HUES6 (cell line): ENCODE measurements at regions not wholly inside any gene's neighbourhood (a gene's known extent, or its start where the extent isn't known, plus 50 kb on each side); places are given as distances from the start of the nearest gene placed in this dataset.

ENCODE experiments used
- H3K27ac ChIP-seq: 2 replicates; pipeline ENCODE4 v1.7.0; 2013; ENCODE audit warnings: low read depth, mild to moderate bottlenecking, low read length, inconsistent platforms
- H3K27me3 ChIP-seq: 2 replicates; pipeline ENCODE4 v1.6.1; 2013; ENCODE audit warnings: low read length; ENCODE audit not compliant: control insufficient read depth, insufficient read depth
- H3K36me3 ChIP-seq: 2 replicates; pipeline ENCODE4 v1.6.1; 2013; ENCODE audit warnings: low read length; ENCODE audit not compliant: control insufficient read depth, insufficient read depth
- H3K4me1 ChIP-seq: 2 replicates; pipeline ENCODE4 v1.6.1; 2013; ENCODE audit warnings: low read length; ENCODE audit not compliant: control insufficient read depth, insufficient read depth
- H3K4me3 ChIP-seq: 2 replicates; pipeline ENCODE4 v1.5.1; 2013; ENCODE audit warnings: low read depth, low read length
- H3K9ac ChIP-seq: one replicate; pipeline ENCODE4 v1.6.1; 2013; ENCODE audit warnings: mild to moderate bottlenecking, low read length
- H3K9me3 ChIP-seq: 2 replicates; pipeline ENCODE4 v1.6.1; 2013; ENCODE audit warnings: low read depth, low read length; ENCODE audit not compliant: control insufficient read depth, insufficient read depth

DNA sequence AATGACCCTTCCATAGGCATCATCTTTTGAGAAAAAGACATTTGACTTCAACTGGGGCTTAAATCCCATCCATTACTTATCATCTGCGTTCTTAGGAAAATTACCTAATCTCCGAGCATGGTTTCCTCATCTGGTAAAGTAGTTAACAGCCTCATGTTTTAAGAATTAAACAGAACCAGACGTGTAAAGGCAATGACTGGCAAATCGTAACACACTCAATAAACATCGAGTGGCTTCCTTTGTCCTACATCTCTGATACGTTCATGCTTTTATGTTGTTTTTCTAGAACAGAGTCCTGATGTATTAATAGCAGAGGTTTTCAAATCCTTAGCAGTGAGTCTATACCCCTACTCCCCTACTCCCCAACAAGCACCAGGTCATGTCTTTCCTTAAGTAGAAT is 189.7 kb upstream of the RGS6 start:
- H3K9me3 ChIP-seq = peaks cover 9% of the 10 kb centered on the region; the same call in 1 of the 2 replicates
- H3K4me1 ChIP-seq = 0 out of 2 replicates have a peak, but pooled peaks cover 4% of the 10 kb centered on the region
- no peak overlapping the region for H3K27ac ChIP-seq
- H3K27me3 ChIP-seq = no peaks in the 10 kb centered on the region
- no peak overlapping the region for H3K9ac ChIP-seq
- peaks cover 3% of the 10 kb centered on the region; the same call in 1 of the 2 replicates for H3K36me3 ChIP-seq
- H3K4me3 ChIP-seq = no peak overlapping the region

DNA sequence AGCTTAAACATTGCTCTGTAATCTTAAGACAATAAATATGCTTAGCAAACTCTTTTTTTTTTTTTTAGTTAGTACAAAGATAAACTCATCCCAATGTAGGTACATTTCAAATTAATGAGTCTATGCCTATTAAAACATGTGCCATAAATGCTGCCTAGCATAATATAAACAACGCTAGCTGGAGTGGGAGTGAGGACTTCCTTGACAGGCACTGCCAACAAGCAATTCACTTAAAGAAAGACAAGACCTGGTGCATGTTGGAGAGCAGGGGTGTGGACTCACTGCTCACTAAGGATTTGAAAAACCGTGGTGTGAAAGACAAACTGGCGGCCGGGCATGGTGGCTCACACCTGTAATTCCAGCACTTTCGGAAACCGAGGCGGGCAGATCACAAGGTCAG is 187.2 kb upstream of the RGS6 start:
- H3K9ac ChIP-seq = no peak overlapping the region
- H3K27me3 ChIP-seq = no peaks in the 10 kb centered on the region

DNA sequence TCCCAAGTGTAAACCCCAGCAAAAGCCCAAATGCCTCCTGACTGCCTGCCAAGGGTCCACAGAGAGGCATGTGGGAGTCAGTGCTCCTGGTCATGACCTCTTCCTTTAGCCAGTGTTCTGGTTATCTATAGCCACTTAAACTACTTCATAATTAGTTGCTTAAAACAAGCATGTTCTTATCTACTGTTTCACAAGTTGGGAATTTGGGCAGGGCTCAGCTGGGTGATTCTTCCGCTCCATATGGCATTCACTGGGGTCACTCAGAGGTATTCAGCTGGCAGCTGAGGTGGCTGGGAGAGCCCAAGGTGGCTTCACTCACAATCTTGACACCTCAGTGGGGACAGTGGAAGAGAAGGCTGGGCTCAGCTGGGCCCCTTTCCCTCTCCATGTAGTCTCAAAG is 184.0 kb upstream of the RGS6 start:
- Histone ChIP-seq H3K9ac (no peak overlapping the region), H3K27ac (no peak overlapping the region), H3K36me3 (no peaks in the 10 kb centered on the region), H3K9me3 (peaks cover 30% of the 10 kb centered on the region), H3K27me3 (no peaks in the 10 kb centered on the region), H3K4me3 (no peak overlapping the region), H3K4me1 (0 out of 2 replicates have a peak, but pooled peaks cover 4% of the 10 kb centered on the region)

More for the DNA sequence above, 187.2 kb upstream of the RGS6 start:
- no peaks in the 10 kb centered on the region for H3K4me1 ChIP-seq
- H3K27ac ChIP-seq = no peak overlapping the region
- H3K36me3 ChIP-seq = no peaks in the 10 kb centered on the region
- H3K4me3 ChIP-seq = no peak overlapping the region
- peaks cover 30% of the 10 kb centered on the region for H3K9me3 ChIP-seq

DNA sequence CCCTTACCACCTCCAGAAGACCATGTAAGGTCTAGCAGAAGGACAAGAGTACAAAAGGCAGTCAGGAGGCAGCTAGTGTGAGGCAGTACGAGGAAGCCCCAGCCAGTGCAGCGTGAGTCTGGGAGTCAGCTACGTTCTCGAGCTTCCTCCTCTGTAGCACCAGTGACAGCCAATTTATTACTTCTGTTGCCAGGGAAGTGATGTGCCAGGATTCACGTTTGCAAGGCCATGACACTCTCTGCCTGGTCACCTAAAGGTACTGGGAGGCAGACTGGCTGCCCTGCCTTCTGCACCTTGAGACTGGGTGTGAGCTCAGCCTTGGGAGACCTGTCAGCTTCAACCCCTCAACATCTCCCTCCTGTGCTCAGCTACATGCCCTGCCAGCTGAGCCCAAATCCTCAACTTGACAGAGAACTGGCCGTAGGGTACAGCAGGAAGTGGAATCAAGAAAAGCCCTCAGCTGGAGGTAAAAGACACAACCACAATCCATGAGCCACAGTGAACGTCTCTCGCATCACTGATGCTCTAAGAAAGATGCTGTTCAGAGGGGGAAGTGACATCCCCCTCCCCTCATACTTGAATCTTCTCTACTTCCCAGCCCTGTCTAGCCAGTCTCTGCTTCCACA is 182.5 kb upstream of the RGS6 start:
- Histone ChIP-seq H3K9me3 (peaks cover 30% of the 10 kb centered on the region), H3K36me3 (no peaks in the 10 kb centered on the region), H3K9ac (no peak overlapping the region), H3K4me1 (peaks cover 12% of the 10 kb centered on the region; the same call in 1 of the 2 replicates), H3K27me3 (no peaks in the 10 kb centered on the region), H3K27ac (no peak overlapping the region), H3K4me3 (no peak overlapping the region)

DNA sequence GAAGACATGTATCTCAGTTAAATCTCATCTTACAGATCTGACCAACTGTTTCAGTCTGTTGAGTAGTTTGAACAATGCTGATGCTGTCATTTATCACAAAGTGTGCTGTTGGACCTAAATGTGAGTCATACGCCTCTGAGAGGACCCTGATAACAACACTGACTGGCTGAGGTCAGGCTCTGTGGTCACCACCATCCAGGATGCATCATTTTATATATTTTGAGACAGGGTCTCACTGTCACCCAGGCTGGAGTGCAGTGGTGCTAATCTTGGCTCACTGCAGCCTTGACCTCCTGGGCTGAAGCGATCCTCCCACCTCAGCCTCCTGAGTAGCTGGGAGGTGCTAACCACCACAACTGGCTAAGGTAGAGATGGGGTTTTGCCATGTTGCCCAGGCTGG is 181.0 kb upstream of the RGS6 start:
- no peak overlapping the region for H3K4me3 ChIP-seq
- peaks cover 30% of the 10 kb centered on the region for H3K9me3 ChIP-seq
- no peak overlapping the region for H3K9ac ChIP-seq
- peaks cover 20% of the 10 kb centered on the region; the same call in 1 of the 2 replicates for H3K4me1 ChIP-seq
- H3K27ac ChIP-seq = no peak overlapping the region
- no peaks in the 10 kb centered on the region for H3K36me3 ChIP-seq
- no peaks in the 10 kb centered on the region for H3K27me3 ChIP-seq

DNA sequence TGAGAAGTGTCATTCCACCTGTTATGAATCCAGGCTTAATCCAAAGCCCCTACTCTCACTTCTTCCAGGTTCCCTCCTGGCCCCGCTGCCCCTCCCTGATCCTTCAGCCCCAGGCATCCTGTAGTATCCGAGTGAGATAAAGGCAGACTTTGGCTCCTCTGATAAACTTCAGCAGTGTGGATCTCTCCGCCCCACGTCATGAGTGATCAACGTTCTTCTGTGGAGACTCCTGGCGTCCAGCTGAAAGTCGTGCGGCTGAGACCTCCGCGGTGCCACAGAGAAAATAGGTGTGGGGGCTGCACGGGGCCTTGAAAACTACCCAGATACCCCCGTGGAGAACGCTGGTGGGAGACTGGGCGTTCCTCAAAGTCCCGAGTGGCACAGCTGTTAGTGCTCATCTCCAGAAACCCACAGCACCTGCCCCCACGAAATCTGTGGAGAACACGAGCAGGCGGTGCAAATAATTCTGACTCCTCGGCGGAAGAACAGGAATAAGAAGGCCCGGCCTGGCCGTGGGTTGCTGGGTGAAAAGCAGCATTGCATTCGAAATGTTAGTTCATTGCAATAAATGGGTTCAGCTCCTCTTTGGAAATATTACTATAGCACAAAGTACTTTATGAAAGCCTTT is 180.0 kb upstream of the RGS6 start:
- Histone ChIP-seq H3K27ac (no peak overlapping the region), H3K4me3 (no peak overlapping the region), H3K9ac (no peak overlapping the region), H3K9me3 (peaks cover 24% of the 10 kb centered on the region), H3K36me3 (no peaks in the 10 kb centered on the region), H3K27me3 (no peaks in the 10 kb centered on the region), H3K4me1 (peaks cover 20% of the 10 kb centered on the region; the same call in 1 of the 2 replicates)

DNA sequence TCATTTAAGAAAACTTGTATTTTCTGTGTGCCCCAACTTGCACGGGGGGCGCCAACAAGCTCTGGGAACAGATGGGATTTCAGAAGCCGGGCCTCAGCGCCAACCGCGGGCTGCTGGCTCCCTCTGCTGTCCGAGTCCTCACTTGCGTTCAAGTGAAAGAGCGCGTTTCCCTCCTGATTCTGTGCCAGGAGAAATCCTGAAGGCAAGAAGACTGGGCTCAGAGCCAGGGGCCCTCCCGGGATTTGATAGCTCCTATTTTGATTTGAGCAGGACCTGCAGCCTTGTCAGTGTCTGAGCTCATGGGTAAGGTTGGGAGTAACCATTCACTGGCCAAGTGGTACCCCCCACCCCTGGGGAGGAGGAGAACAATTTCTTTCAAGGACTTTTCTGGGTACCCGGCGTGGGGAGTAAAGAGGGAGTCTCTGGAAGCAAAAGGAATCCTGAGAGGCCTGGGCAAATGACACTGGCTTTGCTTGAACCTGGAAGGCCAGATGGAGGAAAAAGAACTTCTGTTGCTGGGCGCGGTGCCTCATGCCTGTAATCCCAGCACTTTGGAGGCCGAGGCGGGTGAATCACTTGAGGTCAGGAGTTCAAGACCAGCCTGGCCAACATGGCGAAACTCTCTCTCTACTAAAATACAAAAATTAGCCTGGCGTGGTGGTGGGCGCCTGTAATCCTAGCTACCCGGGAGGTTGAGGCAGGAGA is 179.0 kb upstream of the RGS6 start:
- H3K4me3 ChIP-seq = no peak overlapping the region
- H3K9ac ChIP-seq = no peak overlapping the region
- H3K27ac ChIP-seq = no peak overlapping the region

DNA sequence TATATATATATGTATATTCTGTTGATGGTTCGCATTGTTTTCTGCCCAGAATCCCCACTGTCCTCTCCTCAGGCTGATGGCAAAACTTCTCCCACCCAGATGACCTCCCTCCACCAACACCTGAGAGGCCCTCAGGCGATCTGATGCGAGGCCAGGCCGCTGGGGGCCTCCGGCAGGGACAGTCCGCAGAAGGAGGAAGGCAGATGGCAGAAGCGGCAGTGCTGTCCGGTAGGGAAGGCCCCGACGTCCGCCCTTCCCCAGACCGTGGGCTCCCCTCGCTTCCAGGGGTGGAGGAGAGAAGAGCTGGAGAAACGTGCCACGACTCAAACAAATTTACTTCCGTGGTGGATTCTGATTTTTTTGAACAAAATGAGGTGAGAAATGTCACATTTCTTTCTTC is 178.3 kb upstream of the RGS6 start:
- no peak overlapping the region for H3K4me3 ChIP-seq

More for the DNA sequence above, 179.0 kb upstream of the RGS6 start:
- no peaks in the 10 kb centered on the region for H3K27me3 ChIP-seq
- H3K36me3 ChIP-seq = no peaks in the 10 kb centered on the region
- peaks cover 20% of the 10 kb centered on the region; the same call in 1 of the 2 replicates for H3K4me1 ChIP-seq
- H3K9me3 ChIP-seq = peaks cover 14% of the 10 kb centered on the region

DNA sequence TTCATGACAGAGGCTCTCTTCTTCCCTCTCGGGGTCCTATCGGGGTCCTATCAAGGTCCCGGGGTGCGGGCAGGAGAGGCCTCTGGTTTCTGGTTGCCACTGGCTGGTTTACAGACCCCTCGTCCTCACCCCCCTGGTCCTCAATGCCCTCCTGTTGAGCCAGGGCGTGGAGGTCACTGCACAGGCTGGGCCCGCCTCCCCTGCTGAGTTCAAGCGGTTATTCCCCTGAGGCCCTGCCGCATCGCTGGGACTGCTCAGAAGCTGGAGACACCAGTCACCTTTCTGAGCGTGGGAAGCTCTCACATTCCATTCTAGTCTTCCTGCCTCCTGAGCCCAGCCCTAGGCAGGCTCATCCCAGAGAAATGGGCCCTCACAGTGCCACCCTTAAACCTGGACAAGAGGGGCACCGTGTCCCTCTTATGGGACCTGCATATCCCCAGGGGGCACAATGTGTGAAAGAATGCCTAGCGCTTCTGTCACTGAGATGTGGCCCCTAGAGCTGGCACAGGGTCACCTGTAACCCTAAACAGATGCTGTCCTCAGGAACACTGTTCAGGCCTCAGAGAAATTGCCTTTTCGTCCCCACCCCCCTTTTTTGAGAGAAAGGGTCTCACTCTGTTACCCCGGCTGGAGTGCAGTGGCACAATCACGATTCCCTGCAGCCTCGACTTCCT is 177.7 kb upstream of the RGS6 start:
- H3K36me3 ChIP-seq = no peaks in the 10 kb centered on the region
- H3K4me3 ChIP-seq = no peak overlapping the region
- no peaks in the 10 kb centered on the region for H3K27me3 ChIP-seq
- H3K9ac ChIP-seq = peak overlapping the region; percentile 38
- peaks cover 20% of the 10 kb centered on the region; the same call in 1 of the 2 replicates for H3K4me1 ChIP-seq
- H3K27ac ChIP-seq = no peak overlapping the region
- H3K9me3 ChIP-seq = peaks cover under 1% of the 10 kb centered on the region; the same call in 1 of the 2 replicates

More for the DNA sequence above, 178.3 kb upstream of the RGS6 start:
- peaks cover 7% of the 10 kb centered on the region; the same call in 1 of the 2 replicates for H3K9me3 ChIP-seq
- H3K27ac ChIP-seq = no peak overlapping the region
- peaks cover 20% of the 10 kb centered on the region; the same call in 1 of the 2 replicates for H3K4me1 ChIP-seq
- no peak overlapping the region for H3K9ac ChIP-seq
- no peaks in the 10 kb centered on the region for H3K27me3 ChIP-seq
- no peaks in the 10 kb centered on the region for H3K36me3 ChIP-seq

DNA sequence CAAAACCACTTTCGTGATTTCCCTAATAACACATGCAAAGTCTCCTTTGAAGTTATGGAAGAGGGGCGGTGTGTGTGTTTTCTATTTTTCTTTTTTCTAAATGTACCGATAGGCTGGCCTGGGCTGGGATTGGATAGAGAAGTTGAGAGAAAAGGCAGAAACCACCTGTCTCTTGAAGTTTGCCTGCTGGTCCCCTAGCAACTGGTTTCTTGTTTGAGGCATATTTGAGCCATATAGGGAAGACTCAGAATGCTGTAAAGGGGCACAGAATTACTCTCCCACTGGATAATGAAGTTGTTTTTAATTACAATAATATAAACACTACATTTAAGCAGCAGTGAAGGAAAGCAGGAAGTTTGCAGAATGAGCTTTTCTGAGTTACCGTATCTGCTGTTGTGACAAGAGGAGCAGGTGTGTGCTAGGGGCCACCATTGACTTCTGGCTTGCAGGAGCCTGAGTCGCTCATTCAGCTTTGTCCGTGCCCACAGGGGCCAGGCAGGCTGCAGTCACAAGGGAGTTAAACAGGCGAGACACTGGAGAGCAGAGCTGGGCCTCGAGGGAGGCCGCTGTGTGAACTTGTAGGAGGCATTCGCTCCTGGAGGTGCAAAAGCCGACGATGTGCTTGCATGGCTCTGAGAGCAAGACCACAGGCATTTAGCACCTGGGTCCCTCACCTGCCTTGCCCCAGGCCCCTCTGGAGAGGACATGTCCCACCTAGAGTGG is 173.8 kb upstream of the RGS6 start:
- Histone ChIP-seq H3K27me3 (no peaks in the 10 kb centered on the region), H3K27ac (no peak overlapping the region), H3K9me3 (peaks cover 5% of the 10 kb centered on the region; the same call in 1 of the 2 replicates), H3K36me3 (no peaks in the 10 kb centered on the region), H3K4me1 (peaks cover 16% of the 10 kb centered on the region; the same call in 1 of the 2 replicates), H3K4me3 (no peak overlapping the region), H3K9ac (no peak overlapping the region)
